ENCODE measurements at regions not wholly inside any gene's neighbourhood (a gene's known extent, or its start where the extent isn't known, plus 50 kb on each side); places are given as distances from the start of the nearest gene placed in this dataset.

DNA sequence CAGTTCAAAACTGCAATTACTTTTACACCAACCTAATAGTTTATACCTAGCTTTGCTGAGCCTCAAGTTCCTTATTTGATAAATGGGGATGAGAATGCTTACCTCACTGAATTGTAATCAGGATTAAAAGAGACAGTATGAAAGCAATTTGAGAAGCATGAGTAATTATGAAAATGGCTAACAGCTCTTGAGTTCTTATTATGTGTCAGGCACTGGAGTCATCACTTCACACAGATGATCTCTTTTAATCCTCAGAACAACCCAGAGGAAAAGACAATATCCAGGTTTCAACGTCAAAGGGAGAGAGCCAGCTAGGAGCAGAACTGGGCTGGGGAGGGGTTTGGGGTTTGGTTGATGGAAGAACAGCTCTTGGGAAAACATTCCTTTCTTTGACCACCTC, 221.0 kb upstream of the NWD2 start:
- TF ChIP-seq, protein P1, sequence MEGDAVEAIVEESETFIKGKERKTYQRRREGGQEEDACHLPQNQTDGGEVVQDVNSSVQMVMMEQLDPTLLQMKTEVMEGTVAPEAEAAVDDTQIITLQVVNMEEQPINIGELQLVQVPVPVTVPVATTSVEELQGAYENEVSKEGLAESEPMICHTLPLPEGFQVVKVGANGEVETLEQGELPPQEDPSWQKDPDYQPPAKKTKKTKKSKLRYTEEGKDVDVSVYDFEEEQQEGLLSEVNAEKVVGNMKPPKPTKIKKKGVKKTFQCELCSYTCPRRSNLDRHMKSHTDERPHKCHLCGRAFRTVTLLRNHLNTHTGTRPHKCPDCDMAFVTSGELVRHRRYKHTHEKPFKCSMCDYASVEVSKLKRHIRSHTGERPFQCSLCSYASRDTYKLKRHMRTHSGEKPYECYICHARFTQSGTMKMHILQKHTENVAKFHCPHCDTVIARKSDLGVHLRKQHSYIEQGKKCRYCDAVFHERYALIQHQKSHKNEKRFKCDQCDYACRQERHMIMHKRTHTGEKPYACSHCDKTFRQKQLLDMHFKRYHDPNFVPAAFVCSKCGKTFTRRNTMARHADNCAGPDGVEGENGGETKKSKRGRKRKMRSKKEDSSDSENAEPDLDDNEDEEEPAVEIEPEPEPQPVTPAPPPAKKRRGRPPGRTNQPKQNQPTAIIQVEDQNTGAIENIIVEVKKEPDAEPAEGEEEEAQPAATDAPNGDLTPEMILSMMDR (IDR thresholded peaks at IDR 0.05; ENCODE audit: low read depth, low read length, poor library complexity, severe bottlenecking), result no peak
- TF ChIP-seq EZH2phosphoT487 (IDR thresholded peaks at IDR 0.05; ENCODE audit: borderline replicate concordance, low read length), result no peak
